Adrenal gland (tissue), 9 donors: ENCODE measurements at regions not wholly inside any gene's neighbourhood (a gene's known extent, or its start where the extent isn't known, plus 50 kb on each side); places are given as distances from the start of the nearest gene placed in this dataset.

ENCODE experiments used
- DNase-seq, 7 donors: peaks; one replicate each; pipeline ENCODE4 v3.0.0-alpha.2; 2019 to 2020
- H3K27ac ChIP-seq, 5 donors: fragments of 200-600 bp; sonication (generic) in 4 of 5; 1 replicate in 3 of 5; 2 replicates in 2 of 5; pipeline versions ENCODE4 v1.5.1 to v1.8.0; 2016 to 2020; ENCODE audit warnings: mild to moderate bottlenecking in 1 of 5
- H3K27me3 ChIP-seq: fragments of 200-600 bp; 2 replicates; pipeline ENCODE4 v1.8.0; 2021
- H3K36me3 ChIP-seq, 2 donors: fragments of 200-600 bp; replicated peaks in 1 of 2; 1 replicate in 1 of 2; 2 replicates in 1 of 2; pipeline versions ENCODE4 v1.5.1 to v1.8.0; 2018 to 2022
- H3K4me1 ChIP-seq, 2 donors: fragments of 200-600 bp; replicated peaks in 1 of 2; 1 replicate in 1 of 2; 2 replicates in 1 of 2; pipeline versions ENCODE4 v1.5.1 to v1.8.0; 2018 to 2021
- H3K4me3 ChIP-seq, 4 donors: fragments of 200-600 bp; sonication (generic) in 3 of 4; one replicate each; pipeline ENCODE4 v1.5.1; 2016 to 2018
- H3K9me3 ChIP-seq, 3 donors: fragments of 200-600 bp; sonication (generic) in 1 of 3; replicated peaks in 1 of 3; 1 replicate in 2 of 3; 2 replicates in 1 of 3; pipeline versions ENCODE4 v1.5.1 to v1.8.0; 2016 to 2021
- POLR2A ChIP-seq, 2 donors: fragments of 450-650 bp; IDR thresholded peaks; one replicate each; pipeline ENCODE4 v1.6.1; 2017; ENCODE audit warnings: antibody characterized with exemption in 2 of 2, mild to moderate bottlenecking in 2 of 2, moderate library complexity in 1 of 2
- WGBS, 4 donors: extraction: QIAGEN DNeasy Blood & Tissue Kit in 2 of 4; methylation state at CpG; one replicate each; pipeline versions ENCODE4 v1.1.5 to v1.1.7; 2013 to 2017; 5-methylcytosine and 5-hydroxymethylcytosine counted together
- intact Hi-C, 2 donors: fragments of 100-400 bp; cut with DNase I; formaldehyde crosslinking; loops; one replicate each; pipeline versions ENCODE4 v1.14.1 to v1.15.0; 2022 to 2023
- TF ChIP-seq, protein P1 (sequence below), 6 experiments: fragments of 450-650 bp in 4 of 6; fragments of 200-600 bp in 2 of 6; sonication (generic) in 1 of 6; IDR thresholded peaks; 1 replicate in 5 of 6; 2 replicates in 1 of 6; pipeline versions ENCODE4 v1.5.1 to v1.8.0; 2016 to 2021; ENCODE audit warnings: antibody characterized with exemption in 6 of 6, mild to moderate bottlenecking in 2 of 6, moderate library complexity in 1 of 6
- donor health status: healthy with polysubstance abuse.
- donor health status: Bipolar disorder and iron deficiency.
- donor health status: DM: yes; HTN: yes; CAD: no.
- donor health status: DM: no; HTN: no; CAD: no.
- donor health status: DM: no; HTN: no; CAD: no.

DNA sequence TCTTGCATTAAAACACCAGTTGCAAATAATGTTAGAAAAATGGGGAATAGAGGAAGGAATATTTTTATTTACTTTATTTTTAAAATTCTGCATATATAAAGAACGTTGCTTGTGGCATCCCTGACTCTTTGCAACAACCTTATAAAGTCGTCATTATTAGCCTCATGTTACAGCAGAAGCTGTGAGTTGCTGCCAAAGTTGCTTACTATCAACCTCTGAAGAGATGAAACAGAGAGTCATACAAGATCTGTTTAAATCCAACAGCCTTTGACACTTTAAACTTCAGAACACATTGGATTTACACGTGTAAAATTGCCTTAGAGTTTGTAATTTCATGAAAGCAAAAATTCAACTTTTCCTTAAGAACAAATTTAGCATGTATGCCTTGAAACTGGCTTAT, 221.9 kb downstream of the MRPL39 start:
- intact Hi-C loops = loop anchor here in 1 of 2 donors (10.0 kb wide), 2 partner anchors 101 to 491 kb away; no protein-coding TSS in a partner anchor
- H3K27me3 ChIP-seq = no peaks in the 10 kb centered on the region
- no peak for DNase-seq
- no peak overlapping the region for H3K27ac ChIP-seq
- H3K9me3 ChIP-seq = no peaks in the 10 kb centered on the region
- H3K4me1 ChIP-seq = no peaks in the 10 kb centered on the region
- H3K4me3 ChIP-seq = no peak overlapping the region
- 45 to 58% (median 51%) methylated on average over 3 of the region's 3 CpGs for WGBS, 4 donors
- no peaks in the 10 kb centered on the region for H3K36me3 ChIP-seq
- TF ChIP-seq, protein P1, sequence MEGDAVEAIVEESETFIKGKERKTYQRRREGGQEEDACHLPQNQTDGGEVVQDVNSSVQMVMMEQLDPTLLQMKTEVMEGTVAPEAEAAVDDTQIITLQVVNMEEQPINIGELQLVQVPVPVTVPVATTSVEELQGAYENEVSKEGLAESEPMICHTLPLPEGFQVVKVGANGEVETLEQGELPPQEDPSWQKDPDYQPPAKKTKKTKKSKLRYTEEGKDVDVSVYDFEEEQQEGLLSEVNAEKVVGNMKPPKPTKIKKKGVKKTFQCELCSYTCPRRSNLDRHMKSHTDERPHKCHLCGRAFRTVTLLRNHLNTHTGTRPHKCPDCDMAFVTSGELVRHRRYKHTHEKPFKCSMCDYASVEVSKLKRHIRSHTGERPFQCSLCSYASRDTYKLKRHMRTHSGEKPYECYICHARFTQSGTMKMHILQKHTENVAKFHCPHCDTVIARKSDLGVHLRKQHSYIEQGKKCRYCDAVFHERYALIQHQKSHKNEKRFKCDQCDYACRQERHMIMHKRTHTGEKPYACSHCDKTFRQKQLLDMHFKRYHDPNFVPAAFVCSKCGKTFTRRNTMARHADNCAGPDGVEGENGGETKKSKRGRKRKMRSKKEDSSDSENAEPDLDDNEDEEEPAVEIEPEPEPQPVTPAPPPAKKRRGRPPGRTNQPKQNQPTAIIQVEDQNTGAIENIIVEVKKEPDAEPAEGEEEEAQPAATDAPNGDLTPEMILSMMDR (IDR thresholded peaks at IDR 0.05) = no peak
- TF ChIP-seq POLR2A (IDR thresholded peaks at IDR 0.05) = no peak

DNA sequence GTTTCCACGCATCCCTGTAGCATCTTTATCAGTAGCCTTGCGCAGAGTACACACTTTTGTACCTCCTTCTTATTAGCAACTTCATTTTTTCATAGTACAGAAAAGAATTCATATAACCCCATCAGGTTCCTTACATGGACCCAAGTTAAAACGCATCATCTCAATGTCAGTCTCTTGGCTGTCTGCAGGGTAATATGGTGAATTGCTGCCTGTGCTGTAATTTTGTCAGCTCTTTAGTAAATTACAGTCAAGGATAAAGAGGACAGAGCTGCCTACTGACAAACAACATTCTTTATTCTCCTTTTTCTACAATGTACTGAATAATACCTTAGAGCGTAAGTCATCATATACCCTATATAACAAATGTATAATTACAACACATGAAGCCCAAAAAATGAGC, 222.5 kb downstream of the MRPL39 start:
- 84 to 94% (median 86%) methylated on average over 4 of the region's 4 CpGs for WGBS, 4 donors
- intact Hi-C loops = loop anchor here in 1 of 2 donors (10.0 kb wide), 2 partner anchors 100 to 490 kb away; no protein-coding TSS in a partner anchor
- no peaks in the 10 kb centered on the region for H3K4me1 ChIP-seq
- H3K4me3 ChIP-seq = no peak overlapping the region
- DNase-seq = no peak
- no peaks in the 10 kb centered on the region for H3K9me3 ChIP-seq
- TF ChIP-seq POLR2A (IDR thresholded peaks at IDR 0.05) = no peak
- TF ChIP-seq, protein P1 (IDR thresholded peaks at IDR 0.05) = no peak
- H3K27me3 ChIP-seq = no peaks in the 10 kb centered on the region
- H3K36me3 ChIP-seq = no peaks in the 10 kb centered on the region
- H3K27ac ChIP-seq = no peak overlapping the region

DNA sequence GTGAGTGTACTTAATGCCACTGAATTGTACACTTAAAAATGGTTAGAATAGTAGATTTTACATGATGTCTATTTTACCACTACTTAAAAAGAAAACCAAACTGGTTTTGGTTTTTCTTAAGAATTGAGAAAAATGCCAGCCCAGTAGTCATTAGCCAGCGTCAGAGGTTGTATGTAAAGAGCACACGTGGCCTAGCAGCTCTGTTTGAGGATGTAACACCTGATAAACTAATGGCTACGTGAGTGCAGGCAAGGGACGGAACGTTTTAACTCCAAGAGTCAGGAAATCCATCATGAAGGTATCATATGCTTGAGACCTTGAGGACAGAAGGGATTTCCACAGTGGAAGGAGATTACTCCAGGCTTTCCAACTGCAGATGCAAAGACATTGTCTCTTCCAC, 223.7 kb downstream of the MRPL39 start:
- H3K9me3 ChIP-seq = no peaks in the 10 kb centered on the region
- intact Hi-C loops = loop anchor here in 1 of 2 donors (10.0 kb wide), 2 partner anchors 99 to 489 kb away; no protein-coding TSS in a partner anchor
- no peak for DNase-seq
- no peaks in the 10 kb centered on the region for H3K27me3 ChIP-seq
- no peak overlapping the region for H3K27ac ChIP-seq
- TF ChIP-seq POLR2A (IDR thresholded peaks at IDR 0.05) = no peak
- TF ChIP-seq, protein P1 (IDR thresholded peaks at IDR 0.05) = no peak
- H3K36me3 ChIP-seq = no peaks in the 10 kb centered on the region
- no peak overlapping the region for H3K4me3 ChIP-seq
- WGBS, 4 donors = 68 to 74% (median 70%) methylated on average over 5 of the region's 5 CpGs
- H3K4me1 ChIP-seq = no peaks in the 10 kb centered on the region

DNA sequence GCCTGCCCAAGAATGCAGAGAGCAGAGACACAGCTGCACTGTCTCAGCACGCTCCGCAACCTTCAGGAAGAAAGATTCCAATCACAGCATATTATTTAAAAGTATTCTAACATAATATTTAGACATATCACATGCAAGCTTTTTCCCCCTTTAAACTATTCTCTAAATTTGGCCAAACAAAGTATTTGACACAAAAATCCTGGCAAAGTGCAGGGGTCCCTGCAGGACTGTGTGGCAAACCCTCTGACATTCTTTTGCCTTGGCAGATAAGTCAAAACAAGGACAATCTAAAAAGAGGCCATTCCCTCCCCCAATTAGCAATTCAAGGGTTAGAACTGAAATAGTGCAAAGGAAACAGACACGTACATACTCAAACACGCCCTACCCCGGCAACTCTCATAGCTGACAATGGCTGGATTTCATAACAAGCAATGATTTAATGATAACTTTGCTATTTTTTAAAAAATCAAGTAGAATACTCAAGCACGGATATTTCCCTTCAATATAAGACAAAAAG, 225.3 kb downstream of the MRPL39 start:
- H3K4me3 ChIP-seq = no peak overlapping the region
- H3K4me1 ChIP-seq = no peaks in the 10 kb centered on the region
- no peak for DNase-seq
- H3K36me3 ChIP-seq = no peaks in the 10 kb centered on the region
- H3K9me3 ChIP-seq = no peaks in the 10 kb centered on the region
- intact Hi-C loops = loop anchor here in 1 of 2 donors (10.0 kb wide), 2 partner anchors 97 to 487 kb away; no protein-coding TSS in a partner anchor
- no peak overlapping the region for H3K27ac ChIP-seq
- H3K27me3 ChIP-seq = no peaks in the 10 kb centered on the region
- 75 to 79% (median 75%) methylated on average over 6 of the region's 6 CpGs for WGBS, 4 donors
- TF ChIP-seq POLR2A (IDR thresholded peaks at IDR 0.05) = no peak
- TF ChIP-seq, protein P1 (IDR thresholded peaks at IDR 0.05) = no peak
